ENCODE measurements at regions not wholly inside any gene's neighbourhood (a gene's known extent, or its start where the extent isn't known, plus 50 kb on each side); places are given as distances from the start of the nearest gene placed in this dataset.

DNA sequence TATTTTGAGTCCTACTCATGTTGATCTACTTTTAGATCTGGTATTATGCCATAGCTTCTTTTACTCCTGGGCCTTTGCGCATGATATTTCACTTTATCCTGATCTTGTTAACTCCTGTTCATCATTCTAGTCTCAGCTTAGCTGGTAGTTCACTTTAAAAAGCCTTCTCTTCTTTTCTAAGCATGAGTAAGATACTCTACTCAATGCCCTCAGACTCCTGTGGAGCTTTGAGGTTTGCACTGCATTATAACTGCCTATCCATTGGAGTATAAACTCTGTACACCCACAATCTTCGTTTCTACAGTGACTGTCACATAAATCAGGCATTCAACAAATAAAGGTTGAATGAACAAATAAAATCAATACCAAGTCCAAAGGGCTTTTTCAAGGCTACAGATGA, 357.9 kb upstream of the KCNH8 start:
- H3K9ac ChIP-seq (ENCODE audit: low read length): no peak overlapping the region
- H3K4me1 ChIP-seq (ENCODE audit: control insufficient read depth, insufficient read depth, low read length): no peaks in the 10 kb centered on the region
- H3K4me3 ChIP-seq (ENCODE audit: low read length): no peak overlapping the region
- DNase-seq (ENCODE audit: low read depth): no peak
- H3K27me3 ChIP-seq (replicated peaks; ENCODE audit: control insufficient read depth, insufficient read depth, low read length): no peaks in the 10 kb centered on the region
- H3K36me3 ChIP-seq (ENCODE audit: control insufficient read depth, insufficient read depth, low read length, severe bottlenecking): no peaks in the 10 kb centered on the region
- no peaks in the 10 kb centered on the region for H3K9me3 ChIP-seq (ENCODE audit: control insufficient read depth, low read length)

DNA sequence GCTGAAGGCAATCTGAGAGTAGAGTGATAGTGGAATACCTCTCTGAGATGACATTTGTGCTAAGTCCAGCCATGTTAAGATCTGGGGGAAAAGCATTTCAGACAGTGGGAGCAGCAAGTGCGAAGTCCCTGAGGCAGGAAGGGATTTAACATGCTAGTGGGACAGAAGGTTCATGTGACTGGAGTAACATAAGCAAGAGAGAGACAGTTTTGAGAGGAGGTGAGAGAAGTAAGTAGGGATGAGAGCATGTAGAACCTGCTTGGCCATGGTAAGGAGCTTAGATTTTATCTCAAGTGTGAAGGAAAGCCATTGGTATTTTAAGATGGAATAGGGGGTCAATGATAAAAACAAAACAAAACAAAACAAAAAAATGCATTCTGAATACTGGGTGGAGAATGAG, 358.6 kb upstream of the KCNH8 start:
- H3K4me1 ChIP-seq (ENCODE audit: control insufficient read depth, insufficient read depth, low read length): no peaks in the 10 kb centered on the region
- H3K36me3 ChIP-seq (ENCODE audit: control insufficient read depth, insufficient read depth, low read length, severe bottlenecking): no peaks in the 10 kb centered on the region
- no peak overlapping the region for H3K9ac ChIP-seq (ENCODE audit: low read length)
- H3K9me3 ChIP-seq (ENCODE audit: control insufficient read depth, low read length): no peaks in the 10 kb centered on the region
- no peak overlapping the region for H3K4me3 ChIP-seq (ENCODE audit: low read length)
- no peak for DNase-seq (ENCODE audit: low read depth)
- H3K27me3 ChIP-seq (replicated peaks; ENCODE audit: control insufficient read depth, insufficient read depth, low read length): no peaks in the 10 kb centered on the region

DNA sequence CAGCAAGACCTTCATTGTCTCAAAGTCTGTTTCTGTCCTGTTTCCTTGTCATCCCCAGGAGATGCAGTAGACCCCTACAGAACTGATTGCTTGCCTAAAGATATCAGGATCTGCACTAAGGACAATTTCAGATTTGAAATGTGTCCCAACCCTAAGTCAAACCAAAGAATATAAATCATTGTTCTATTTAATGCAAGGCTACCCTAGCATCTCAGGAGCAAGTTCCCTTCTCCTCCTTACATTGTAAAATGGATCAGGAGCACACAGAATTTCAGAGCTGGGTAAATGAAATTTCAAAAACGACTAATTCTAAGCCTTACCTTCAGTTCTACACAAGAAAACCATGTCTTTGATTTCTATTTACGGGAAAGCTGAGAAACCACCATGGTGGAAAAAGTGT, 360.9 kb upstream of the KCNH8 start:
- Histone ChIP-seq H3K9me3 (ENCODE audit: control insufficient read depth, low read length) (no peaks in the 10 kb centered on the region), H3K36me3 (ENCODE audit: control insufficient read depth, insufficient read depth, low read length, severe bottlenecking) (no peaks in the 10 kb centered on the region), H3K27me3 (replicated peaks; ENCODE audit: control insufficient read depth, insufficient read depth, low read length) (no peaks in the 10 kb centered on the region), H3K4me1 (ENCODE audit: control insufficient read depth, insufficient read depth, low read length) (no peaks in the 10 kb centered on the region), H3K9ac (ENCODE audit: low read length) (no peak overlapping the region), H3K4me3 (ENCODE audit: low read length) (no peak overlapping the region)
- no peak for DNase-seq (ENCODE audit: low read depth)

DNA sequence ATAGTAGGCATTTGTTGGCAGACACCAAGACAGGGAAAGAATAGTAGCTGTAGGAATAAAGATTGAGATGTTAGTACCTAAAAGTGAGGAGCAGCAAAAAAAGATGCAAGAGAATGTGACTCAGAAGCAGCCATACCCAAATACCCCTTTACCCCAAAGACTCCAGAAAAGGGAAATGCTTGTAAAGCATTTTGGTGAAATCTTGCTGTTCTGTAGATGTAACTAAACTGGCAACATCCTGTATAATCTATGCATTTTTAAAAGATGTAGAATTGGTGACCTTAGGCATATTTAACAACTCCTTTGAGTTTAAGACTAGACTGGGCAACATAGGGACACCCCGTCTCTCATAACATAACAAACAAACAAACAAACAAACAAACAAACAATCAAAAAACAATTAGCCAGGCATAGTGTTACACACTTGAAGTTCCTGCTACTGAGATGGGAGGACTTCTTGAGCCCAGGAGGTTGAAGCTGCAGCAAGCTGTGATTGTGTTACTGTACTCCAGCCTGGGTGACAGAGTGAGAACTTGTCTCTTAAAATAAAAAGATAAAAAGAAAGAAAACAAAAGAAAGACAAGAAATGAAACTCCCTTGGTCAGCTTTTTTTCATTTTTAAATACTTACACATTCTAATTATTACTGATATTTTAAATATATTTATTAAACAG, 361.5 kb upstream of the KCNH8 start:
- H3K4me1 ChIP-seq (ENCODE audit: control insufficient read depth, insufficient read depth, low read length): no peaks in the 10 kb centered on the region
- H3K9me3 ChIP-seq (ENCODE audit: control insufficient read depth, low read length): no peaks in the 10 kb centered on the region
- no peak overlapping the region for H3K9ac ChIP-seq (ENCODE audit: low read length)
- H3K4me3 ChIP-seq (ENCODE audit: low read length): no peak overlapping the region
- H3K36me3 ChIP-seq (ENCODE audit: control insufficient read depth, insufficient read depth, low read length, severe bottlenecking): no peaks in the 10 kb centered on the region
- no peaks in the 10 kb centered on the region for H3K27me3 ChIP-seq (replicated peaks; ENCODE audit: control insufficient read depth, insufficient read depth, low read length)
- no peak for DNase-seq (ENCODE audit: low read depth)

DNA sequence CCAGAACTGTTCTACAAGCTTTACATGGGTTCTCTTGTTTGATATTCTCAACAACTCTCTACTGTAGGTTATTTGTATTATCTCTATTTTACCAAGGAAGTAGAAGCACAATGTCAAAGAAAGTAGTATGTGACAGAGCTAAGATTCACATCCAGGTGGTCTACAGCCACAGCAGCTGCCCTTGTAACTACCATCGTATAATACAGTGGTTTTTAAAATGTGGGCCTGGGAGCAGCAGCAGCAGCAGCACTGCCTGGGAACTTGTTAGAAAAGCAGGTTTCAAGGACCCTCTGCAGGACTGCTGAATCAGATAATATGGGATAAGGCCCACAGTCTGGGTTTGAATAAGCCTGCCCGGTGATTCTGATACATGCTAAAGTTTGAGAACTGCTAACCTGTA, 357.1 kb upstream of the SATB1 start:
- Histone ChIP-seq H3K27me3 (replicated peaks; ENCODE audit: control insufficient read depth, insufficient read depth, low read length) (no peaks in the 10 kb centered on the region), H3K4me1 (ENCODE audit: control insufficient read depth, insufficient read depth, low read length) (no peaks in the 10 kb centered on the region), H3K36me3 (ENCODE audit: control insufficient read depth, insufficient read depth, low read length, severe bottlenecking) (no peaks in the 10 kb centered on the region), H3K4me3 (ENCODE audit: low read length) (no peak overlapping the region), H3K9me3 (ENCODE audit: control insufficient read depth, low read length) (no peaks in the 10 kb centered on the region), H3K9ac (ENCODE audit: low read length) (no peak overlapping the region)
- DNase-seq (ENCODE audit: low read depth): no peak

DNA sequence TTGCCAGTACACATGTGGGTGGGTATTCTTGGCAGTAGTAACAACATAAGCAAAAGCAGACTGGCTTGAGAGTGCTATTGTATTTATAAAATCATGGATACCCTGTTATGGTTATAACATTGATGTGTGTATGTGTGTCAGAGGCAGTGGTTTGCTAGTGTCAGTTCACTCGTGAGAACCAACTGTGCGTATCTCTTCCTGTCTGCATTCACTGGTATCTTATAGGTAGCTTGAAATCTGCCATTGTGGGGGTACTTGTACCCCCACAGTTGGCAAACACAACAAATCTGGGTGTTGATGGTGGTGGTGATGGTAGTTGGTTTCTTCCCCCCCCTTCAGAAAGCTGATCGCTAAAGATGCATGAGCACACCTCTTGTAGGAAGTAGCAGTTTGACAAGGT, 355.8 kb upstream of the SATB1 start:
- H3K27me3 ChIP-seq (replicated peaks; ENCODE audit: control insufficient read depth, insufficient read depth, low read length): no peaks in the 10 kb centered on the region
- no peaks in the 10 kb centered on the region for H3K4me1 ChIP-seq (ENCODE audit: control insufficient read depth, insufficient read depth, low read length)
- H3K9ac ChIP-seq (ENCODE audit: low read length): no peak overlapping the region
- no peak overlapping the region for H3K4me3 ChIP-seq (ENCODE audit: low read length)
- no peaks in the 10 kb centered on the region for H3K9me3 ChIP-seq (ENCODE audit: control insufficient read depth, low read length)
- H3K36me3 ChIP-seq (ENCODE audit: control insufficient read depth, insufficient read depth, low read length, severe bottlenecking): no peaks in the 10 kb centered on the region
- no peak for DNase-seq (ENCODE audit: low read depth)

DNA sequence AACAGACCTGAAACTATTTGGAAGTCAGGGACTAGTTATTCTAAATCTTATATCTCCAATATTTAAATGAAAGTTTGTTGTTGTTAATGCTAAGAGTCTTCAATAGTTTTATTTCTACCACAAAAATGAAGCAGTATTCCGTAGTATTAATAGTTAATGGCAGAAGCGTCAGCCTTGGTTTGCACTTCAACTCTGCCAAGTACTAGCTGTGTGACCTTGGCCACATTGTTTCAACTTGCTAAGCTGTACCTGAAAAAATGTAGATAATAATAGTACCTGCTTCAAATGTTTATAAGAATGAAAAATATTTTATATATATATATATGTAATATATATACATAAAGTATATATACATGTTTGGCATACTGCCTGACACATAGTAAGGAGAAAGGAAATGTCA, 354.6 kb upstream of the SATB1 start:
- no peak for DNase-seq (ENCODE audit: low read depth)
- Histone ChIP-seq H3K4me1 (ENCODE audit: control insufficient read depth, insufficient read depth, low read length) (no peaks in the 10 kb centered on the region), H3K36me3 (ENCODE audit: control insufficient read depth, insufficient read depth, low read length, severe bottlenecking) (no peaks in the 10 kb centered on the region), H3K9ac (ENCODE audit: low read length) (no peak overlapping the region), H3K9me3 (ENCODE audit: control insufficient read depth, low read length) (no peaks in the 10 kb centered on the region), H3K27me3 (replicated peaks; ENCODE audit: control insufficient read depth, insufficient read depth, low read length) (no peaks in the 10 kb centered on the region), H3K4me3 (ENCODE audit: low read length) (no peak overlapping the region)

DNA sequence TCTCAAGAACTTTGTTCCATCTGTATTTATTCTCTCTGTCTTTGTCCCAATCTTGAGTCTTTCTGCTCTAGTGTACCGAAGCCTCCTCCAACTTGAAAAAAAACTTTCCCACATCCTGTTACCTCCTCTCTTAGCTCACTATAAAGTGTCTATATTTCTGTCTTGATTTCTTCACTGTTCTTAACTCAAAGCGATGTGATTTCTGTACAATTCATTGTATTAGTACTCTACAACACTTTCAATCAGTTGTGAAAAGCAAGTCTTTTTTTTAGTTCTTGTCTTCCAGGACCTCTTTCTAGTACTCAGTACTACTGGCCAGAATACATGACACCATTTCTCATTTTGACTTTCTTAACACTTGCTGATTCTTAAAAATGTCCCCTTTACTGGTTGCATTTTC, 353.5 kb upstream of the SATB1 start:
- Histone ChIP-seq H3K27me3 (replicated peaks; ENCODE audit: control insufficient read depth, insufficient read depth, low read length) (peaks cover 3% of the 10 kb centered on the region), H3K9me3 (ENCODE audit: control insufficient read depth, low read length) (no peaks in the 10 kb centered on the region), H3K9ac (ENCODE audit: low read length) (no peak overlapping the region), H3K4me1 (ENCODE audit: control insufficient read depth, insufficient read depth, low read length) (no peaks in the 10 kb centered on the region), H3K36me3 (ENCODE audit: control insufficient read depth, insufficient read depth, low read length, severe bottlenecking) (no peaks in the 10 kb centered on the region), H3K4me3 (ENCODE audit: low read length) (no peak overlapping the region)
- no peak for DNase-seq (ENCODE audit: low read depth)

DNA sequence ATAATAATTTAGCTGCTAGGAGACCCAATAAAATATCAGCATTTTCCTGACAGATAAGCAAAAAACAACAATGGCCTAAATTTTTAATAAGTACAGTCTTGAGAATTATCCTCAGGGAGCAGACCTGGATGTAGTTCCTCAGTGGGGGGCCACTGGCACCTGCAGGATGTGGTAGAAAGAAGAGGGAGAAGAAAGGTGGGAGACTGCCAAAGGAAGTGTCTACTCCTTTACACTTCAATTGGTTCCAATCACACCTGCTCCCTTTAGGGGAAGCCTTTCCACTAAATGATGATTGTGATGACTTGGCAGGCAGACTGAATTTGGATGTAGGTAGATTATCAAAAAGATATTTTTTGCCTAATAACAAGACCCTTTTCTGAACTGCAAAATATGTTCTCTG, 353.0 kb upstream of the SATB1 start:
- H3K27me3 ChIP-seq (replicated peaks; ENCODE audit: control insufficient read depth, insufficient read depth, low read length): peaks cover 3% of the 10 kb centered on the region
- no peak overlapping the region for H3K4me3 ChIP-seq (ENCODE audit: low read length)
- H3K9me3 ChIP-seq (ENCODE audit: control insufficient read depth, low read length): no peaks in the 10 kb centered on the region
- no peaks in the 10 kb centered on the region for H3K4me1 ChIP-seq (ENCODE audit: control insufficient read depth, insufficient read depth, low read length)
- no peak overlapping the region for H3K9ac ChIP-seq (ENCODE audit: low read length)
- DNase-seq (ENCODE audit: low read depth): no peak
- no peaks in the 10 kb centered on the region for H3K36me3 ChIP-seq (ENCODE audit: control insufficient read depth, insufficient read depth, low read length, severe bottlenecking)

DNA sequence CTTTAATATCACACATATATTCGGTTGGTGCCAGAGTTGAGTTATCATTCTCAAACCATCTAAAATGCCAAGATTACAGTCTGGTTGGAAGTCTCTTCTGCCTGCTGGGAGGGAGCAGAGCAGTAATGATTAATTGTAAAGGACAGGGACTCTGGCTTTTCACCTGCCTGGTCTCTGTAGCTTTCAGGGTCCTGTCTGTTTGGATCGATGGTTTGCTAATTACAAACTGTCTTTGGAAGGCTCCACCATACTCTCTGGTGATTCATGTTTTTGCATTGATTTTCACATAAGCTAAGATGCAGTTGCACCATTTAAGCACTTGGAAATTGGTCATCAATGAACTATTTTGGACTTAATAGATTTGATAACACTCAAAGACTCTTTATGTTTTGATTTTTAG, 350.4 kb upstream of the SATB1 start:
- Histone ChIP-seq H3K4me1 (ENCODE audit: control insufficient read depth, insufficient read depth, low read length) (no peaks in the 10 kb centered on the region), H3K9me3 (ENCODE audit: control insufficient read depth, low read length) (no peaks in the 10 kb centered on the region), H3K27me3 (replicated peaks; ENCODE audit: control insufficient read depth, insufficient read depth, low read length) (peaks cover 3% of the 10 kb centered on the region), H3K36me3 (ENCODE audit: control insufficient read depth, insufficient read depth, low read length, severe bottlenecking) (no peaks in the 10 kb centered on the region), H3K4me3 (ENCODE audit: low read length) (no peak overlapping the region), H3K9ac (ENCODE audit: low read length) (no peak overlapping the region)
- DNase-seq (ENCODE audit: low read depth): no peak

DNA sequence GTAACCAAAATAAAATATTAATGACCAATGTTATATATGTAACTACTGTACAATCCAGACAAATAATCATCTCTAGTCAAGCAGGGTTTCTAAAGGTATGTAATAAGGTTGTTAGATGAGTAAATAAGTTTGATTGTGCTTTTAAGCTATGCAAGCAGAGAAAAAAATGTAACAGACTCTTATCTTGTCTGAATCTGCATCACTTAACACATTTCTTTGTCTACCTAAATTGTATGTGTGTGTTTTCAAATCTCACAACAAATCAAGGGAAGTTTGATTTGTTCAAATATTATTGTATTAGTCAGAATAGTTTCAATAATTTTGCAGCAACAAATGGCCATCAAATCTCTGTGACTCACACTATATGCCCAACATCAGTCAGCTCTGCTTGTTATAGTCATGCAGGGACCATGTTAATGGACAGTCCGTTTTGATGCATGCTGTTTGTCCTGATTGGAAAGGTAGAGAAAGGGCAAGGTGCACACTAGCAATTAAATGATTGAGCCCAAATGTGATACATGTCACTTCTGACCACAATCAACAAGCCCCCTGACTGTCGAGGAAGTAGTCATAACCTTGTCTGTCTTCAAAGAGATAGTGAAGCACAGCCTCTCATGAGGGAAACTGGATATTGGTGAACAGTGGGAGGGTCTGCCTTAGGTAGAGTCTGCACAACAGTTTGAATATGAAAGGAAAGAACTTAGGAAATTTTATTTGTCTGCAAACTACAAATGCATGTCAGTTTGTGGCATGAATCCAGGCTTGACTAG, 349.4 kb upstream of the SATB1 start:
- no peak for DNase-seq (ENCODE audit: low read depth)
- H3K36me3 ChIP-seq (ENCODE audit: control insufficient read depth, insufficient read depth, low read length, severe bottlenecking): no peaks in the 10 kb centered on the region
- no peak overlapping the region for H3K4me3 ChIP-seq (ENCODE audit: low read length)
- H3K27me3 ChIP-seq (replicated peaks; ENCODE audit: control insufficient read depth, insufficient read depth, low read length): peaks cover 3% of the 10 kb centered on the region
- no peak overlapping the region for H3K9ac ChIP-seq (ENCODE audit: low read length)
- H3K9me3 ChIP-seq (ENCODE audit: control insufficient read depth, low read length): no peaks in the 10 kb centered on the region
- no peaks in the 10 kb centered on the region for H3K4me1 ChIP-seq (ENCODE audit: control insufficient read depth, insufficient read depth, low read length)
